ENCODE measurements at regions not wholly inside any gene's neighbourhood (a gene's known extent, or its start where the extent isn't known, plus 50 kb on each side); places are given as distances from the start of the nearest gene placed in this dataset.

- no peak for ATAC-seq
- Mint-ChIP-seq H3K4me1 (no peaks in the 10 kb centered on the region), H3K27ac (no peak overlapping the region), H3K9me3 (no peaks in the 10 kb centered on the region), H3K4me3 (no peak overlapping the region), H3K36me3 (no peaks in the 10 kb centered on the region)
- no peak for DNase-seq (ENCODE audit: low spot score in 2 of 2)
These were observed 82.4 kb upstream of the MACF1 start for GRCh38 chr1:39122056-39122455.

GRCh38 chr1:39124282-39124681, 80.2 kb upstream of the MACF1 start:
- Mint-ChIP-seq H3K4me3 (no peak overlapping the region), H3K36me3 (no peaks in the 10 kb centered on the region), H3K4me1 (no peaks in the 10 kb centered on the region), H3K27ac (no peak overlapping the region), H3K9me3 (no peaks in the 10 kb centered on the region)
- no peak for ATAC-seq
- DNase-seq (ENCODE audit: low spot score in 2 of 2): no peak

DNA sequence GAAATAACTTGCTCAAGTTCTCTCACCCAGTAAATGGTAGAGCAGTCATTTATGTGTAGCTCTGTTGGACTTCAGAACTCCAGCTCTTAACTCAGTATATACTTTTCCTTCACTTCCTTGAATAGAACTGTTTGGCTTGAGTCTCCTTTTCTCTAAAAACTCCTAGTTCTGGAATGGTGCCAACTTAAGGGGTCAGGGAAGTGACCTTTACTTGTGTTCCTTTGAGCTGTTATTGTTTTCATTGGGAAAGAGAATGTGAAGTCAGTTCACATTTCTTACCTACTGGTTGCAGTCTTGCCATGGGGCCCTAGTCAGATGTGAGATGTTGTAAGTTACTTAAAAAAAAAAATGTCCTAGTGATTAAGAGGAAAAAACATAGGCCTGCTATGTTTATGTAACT, 77.0 kb upstream of the MACF1 start:
- H3K4me3 Mint-ChIP-seq: no peak overlapping the region
- H3K4me1 Mint-ChIP-seq: peaks cover 6% of the 10 kb centered on the region
- no peaks in the 10 kb centered on the region for H3K9me3 Mint-ChIP-seq
- H3K27ac Mint-ChIP-seq: no peak overlapping the region
- no peak for ATAC-seq
- no peak for DNase-seq (ENCODE audit: low spot score in 2 of 2)
- no peaks in the 10 kb centered on the region for H3K36me3 Mint-ChIP-seq

DNA sequence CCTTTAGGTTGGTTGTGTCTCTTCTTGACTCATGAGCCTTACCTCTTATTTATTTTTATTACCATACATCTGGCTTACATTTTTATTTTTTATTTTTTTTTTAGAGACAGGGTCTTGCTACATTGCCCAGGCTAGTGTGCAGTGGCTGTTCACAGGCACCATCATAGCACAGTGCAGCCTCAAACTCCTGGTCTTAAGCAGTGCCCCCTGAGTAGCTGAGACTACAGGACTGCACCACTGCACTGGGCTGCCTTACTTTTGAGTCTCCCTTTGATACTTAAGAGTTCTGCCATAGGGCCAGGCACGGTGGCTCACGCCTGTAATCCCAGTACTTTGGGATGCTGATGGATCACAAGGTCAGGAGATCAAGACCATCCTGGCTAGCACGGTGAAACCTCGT, 76.4 kb upstream of the MACF1 start:
- no peak overlapping the region for H3K4me3 Mint-ChIP-seq
- DNase-seq (ENCODE audit: low spot score in 2 of 2) (no peak), ATAC-seq (no peak)
- no peaks in the 10 kb centered on the region for H3K36me3 Mint-ChIP-seq
- H3K4me1 Mint-ChIP-seq: peaks cover 6% of the 10 kb centered on the region
- no peak overlapping the region for H3K27ac Mint-ChIP-seq
- no peaks in the 10 kb centered on the region for H3K9me3 Mint-ChIP-seq

DNA sequence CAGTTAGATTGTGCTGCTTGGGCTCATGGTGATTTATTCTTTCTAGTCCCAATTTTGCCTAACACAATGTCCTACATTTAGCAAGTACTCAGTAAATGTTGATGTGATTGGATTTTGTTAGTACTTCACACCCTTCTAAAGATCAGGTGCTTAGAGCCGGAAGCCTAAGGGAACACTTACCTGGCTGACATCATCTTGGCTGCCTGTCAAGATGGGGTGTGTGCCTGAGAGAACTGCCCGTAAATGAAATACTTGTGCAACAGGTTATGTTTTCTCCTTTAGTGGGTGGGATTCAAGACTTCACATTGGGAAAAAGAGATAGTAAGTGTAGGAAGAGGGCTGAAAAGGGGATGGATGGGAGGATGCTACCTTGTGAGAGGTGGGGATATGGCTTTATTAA, 75.5 kb upstream of the MACF1 start:
- DNase-seq (ENCODE audit: low spot score in 2 of 2) (no peak), ATAC-seq (no peak)
- no peaks in the 10 kb centered on the region for H3K36me3 Mint-ChIP-seq
- H3K4me1 Mint-ChIP-seq: peaks cover 6% of the 10 kb centered on the region
- no peak overlapping the region for H3K4me3 Mint-ChIP-seq
- no peak overlapping the region for H3K27ac Mint-ChIP-seq
- no peaks in the 10 kb centered on the region for H3K9me3 Mint-ChIP-seq

DNA sequence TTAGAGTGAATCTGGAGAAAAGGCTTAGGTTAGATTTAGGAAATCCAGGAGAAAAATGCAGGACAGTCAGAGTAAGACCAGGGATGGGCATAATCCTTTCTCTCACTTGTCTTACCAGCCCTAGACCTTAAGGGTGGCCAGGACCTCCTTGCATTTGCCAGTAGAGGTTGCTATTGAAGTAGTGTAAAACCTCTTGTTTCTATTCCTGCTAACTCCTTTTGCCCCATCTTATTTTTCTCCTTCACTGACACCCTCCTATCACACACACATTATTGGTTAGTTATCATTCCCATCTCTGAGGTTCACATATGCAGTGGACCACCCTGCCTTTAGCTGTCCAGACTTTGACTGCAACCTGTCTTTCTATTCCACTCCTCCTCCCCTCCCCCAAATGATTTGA, 75.0 kb upstream of the MACF1 start:
- peaks cover 6% of the 10 kb centered on the region for H3K4me1 Mint-ChIP-seq
- ATAC-seq (peak; percentile 47), DNase-seq (ENCODE audit: low spot score in 2 of 2) (no peak)
- no peaks in the 10 kb centered on the region for H3K9me3 Mint-ChIP-seq
- no peak overlapping the region for H3K27ac Mint-ChIP-seq
- H3K4me3 Mint-ChIP-seq: no peak overlapping the region
- H3K36me3 Mint-ChIP-seq: no peaks in the 10 kb centered on the region

DNA sequence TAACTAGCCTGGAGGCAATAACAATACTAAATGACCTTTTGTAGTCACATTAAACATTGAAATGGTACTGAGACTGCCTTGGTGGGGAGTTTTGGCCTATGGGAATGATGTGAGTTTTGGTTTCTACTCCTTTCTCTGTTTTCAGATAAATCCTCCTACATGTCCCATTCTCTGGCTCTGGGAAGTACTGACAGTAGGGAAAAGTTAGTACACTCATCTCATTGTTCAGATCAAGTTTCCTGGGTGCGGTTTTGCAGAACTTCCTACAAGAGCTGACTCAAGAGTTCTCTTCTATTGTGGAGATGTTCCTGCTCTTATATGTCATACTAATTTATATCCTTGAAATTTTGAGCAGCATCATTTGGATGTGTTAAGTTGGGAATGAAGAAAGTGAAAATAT, 74.2 kb upstream of the MACF1 start:
- H3K36me3 Mint-ChIP-seq: no peaks in the 10 kb centered on the region
- H3K27ac Mint-ChIP-seq: no peak overlapping the region
- DNase-seq (ENCODE audit: low spot score in 2 of 2) (no peak), ATAC-seq (no peak)
- H3K4me3 Mint-ChIP-seq: no peak overlapping the region
- H3K4me1 Mint-ChIP-seq: peaks cover 12% of the 10 kb centered on the region
- no peaks in the 10 kb centered on the region for H3K9me3 Mint-ChIP-seq

- H3K4me3 Mint-ChIP-seq: no peak overlapping the region
- H3K27ac Mint-ChIP-seq: peak overlapping the region; percentile 32
- ATAC-seq: no peak
- H3K36me3 Mint-ChIP-seq: no peaks in the 10 kb centered on the region
- DNase-seq (ENCODE audit: low spot score in 2 of 2): no peak
- no peaks in the 10 kb centered on the region for H3K9me3 Mint-ChIP-seq
- H3K4me1 Mint-ChIP-seq: peaks cover 12% of the 10 kb centered on the region
These were observed 72.6 kb upstream of the MACF1 start for GRCh38 chr1:39131940-39132339.

DNA sequence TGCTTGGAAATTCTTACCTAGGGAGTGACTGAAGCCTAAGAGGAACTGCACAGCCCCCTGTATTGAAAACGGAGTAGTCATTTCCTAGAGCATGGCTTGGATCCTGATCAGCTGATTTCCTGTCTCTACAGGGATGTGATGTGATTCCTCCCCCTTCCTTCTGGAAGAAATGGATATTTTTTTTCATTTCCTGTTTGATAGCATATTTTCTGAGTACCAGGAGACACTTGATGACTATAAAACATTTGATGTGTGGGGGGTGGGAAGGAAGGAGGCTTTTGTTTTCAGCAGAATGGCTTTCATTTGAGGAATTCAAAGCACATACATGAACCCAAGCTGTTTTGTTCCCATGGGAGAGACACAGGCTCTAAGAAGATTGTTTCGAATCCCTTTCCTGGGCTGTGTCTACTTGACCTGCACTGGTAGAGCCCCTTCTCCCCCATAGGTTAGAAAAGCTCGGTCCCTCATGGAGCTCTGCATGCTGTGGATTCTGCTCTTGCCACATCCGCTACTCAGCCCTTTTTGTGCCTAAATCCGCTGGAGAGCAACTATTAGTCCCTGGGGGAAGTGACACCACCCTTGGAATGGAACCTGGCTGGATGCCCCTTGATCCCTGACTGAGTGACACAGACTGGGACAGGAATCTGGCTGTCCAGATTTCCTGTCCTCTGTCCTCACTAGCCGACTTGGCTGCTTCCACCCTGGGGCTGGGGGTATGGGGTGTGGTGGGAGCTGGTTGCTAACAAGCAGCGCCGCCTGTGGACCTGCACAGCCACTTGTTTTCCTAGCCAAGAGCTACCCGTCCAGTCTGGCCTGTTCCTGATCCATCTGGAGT, 71.8 kb upstream of the MACF1 start:
- DNase-seq (ENCODE audit: low spot score in 2 of 2) (no peak), ATAC-seq (no peak)
- Mint-ChIP-seq H3K4me1 (peaks cover 12% of the 10 kb centered on the region), H3K9me3 (no peaks in the 10 kb centered on the region), H3K36me3 (no peaks in the 10 kb centered on the region), H3K27ac (no peak overlapping the region), H3K4me3 (no peak overlapping the region)

DNA sequence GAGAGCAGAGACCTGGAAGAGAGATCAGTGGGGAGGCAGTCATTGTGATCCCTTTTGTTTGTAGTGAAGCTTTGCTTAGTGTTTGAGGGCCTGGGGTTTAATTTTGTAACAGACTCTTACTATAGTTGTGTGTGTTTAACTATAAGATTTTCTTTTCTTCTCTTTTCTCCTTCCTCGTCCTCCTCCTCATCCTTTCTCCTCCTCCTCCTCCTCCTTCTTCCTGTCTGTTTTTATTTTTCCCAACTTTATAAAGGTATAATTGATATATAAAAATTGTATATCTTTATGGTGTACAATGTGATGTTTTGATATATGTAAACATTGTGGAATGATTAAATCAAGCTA, 71.2 kb upstream of the MACF1 start:
- Mint-ChIP-seq H3K4me3 (no peak overlapping the region), H3K4me1 (peaks cover 12% of the 10 kb centered on the region), H3K27ac (no peak overlapping the region), H3K36me3 (no peaks in the 10 kb centered on the region), H3K9me3 (no peaks in the 10 kb centered on the region)
- DNase-seq (ENCODE audit: low spot score in 2 of 2): no peak
- no peak for ATAC-seq

DNA sequence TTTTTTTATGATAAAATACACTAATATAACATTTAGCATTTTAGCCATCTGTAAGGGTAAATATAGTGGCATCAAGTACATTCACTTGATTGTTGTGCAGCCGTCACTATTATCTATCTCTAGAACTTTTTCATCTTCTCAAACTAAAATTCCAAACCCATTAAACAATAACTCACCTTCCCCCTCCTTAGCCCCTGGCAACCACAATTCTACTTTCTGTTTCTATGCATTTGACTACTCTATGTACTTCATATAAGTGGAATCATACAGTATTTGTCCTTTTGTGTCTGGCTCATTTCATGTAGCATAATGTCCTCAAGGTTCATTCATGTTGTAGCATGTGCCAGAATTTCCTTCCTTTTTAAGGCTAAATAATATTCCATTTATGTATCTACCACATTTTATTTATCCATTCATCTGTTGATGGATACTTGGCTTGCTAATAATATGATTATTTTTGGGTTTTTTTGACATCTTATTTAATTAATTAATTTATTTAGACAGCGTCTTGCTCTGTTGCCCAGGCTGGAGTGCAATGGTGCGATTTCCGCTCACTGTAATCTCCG, 69.6 kb upstream of the MACF1 start:
- Mint-ChIP-seq H3K4me3 (no peak overlapping the region), H3K36me3 (peaks cover 7% of the 10 kb centered on the region), H3K4me1 (peaks cover 7% of the 10 kb centered on the region), H3K9me3 (no peaks in the 10 kb centered on the region), H3K27ac (no peak overlapping the region)
- ATAC-seq (no peak), DNase-seq (ENCODE audit: low spot score in 2 of 2) (no peak)

DNA sequence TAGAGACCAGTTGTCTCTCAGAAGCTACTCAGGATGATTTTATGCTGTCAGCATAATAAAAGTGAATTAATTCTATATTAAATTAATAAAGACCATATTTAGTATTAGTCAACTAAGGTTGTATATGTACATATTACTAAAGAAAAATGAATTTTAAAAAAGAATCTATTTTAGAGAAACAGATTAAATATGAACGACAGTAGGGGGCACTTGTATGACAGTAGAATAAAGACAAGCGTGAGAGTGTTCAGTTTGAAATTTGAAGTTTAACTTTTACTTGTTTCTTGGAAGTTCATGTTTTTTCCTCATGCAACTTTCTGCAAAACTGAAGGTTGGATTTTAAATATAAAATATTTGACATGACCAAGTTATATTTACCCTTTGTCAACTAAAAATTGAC, 67.9 kb upstream of the MACF1 start:
- peaks cover 7% of the 10 kb centered on the region for H3K36me3 Mint-ChIP-seq
- H3K9me3 Mint-ChIP-seq: no peaks in the 10 kb centered on the region
- DNase-seq (ENCODE audit: low spot score in 2 of 2) (no peak), ATAC-seq (no peak)
- H3K4me3 Mint-ChIP-seq: no peak overlapping the region
- peaks cover 6% of the 10 kb centered on the region for H3K4me1 Mint-ChIP-seq
- no peak overlapping the region for H3K27ac Mint-ChIP-seq

GRCh38 chr1:39139723-39140360, 64.7 kb upstream of the MACF1 start:
- ATAC-seq (no peak), DNase-seq (ENCODE audit: low spot score in 2 of 2) (no peak)
- Mint-ChIP-seq H3K4me1 (peaks cover 8% of the 10 kb centered on the region), H3K4me3 (no peak overlapping the region), H3K27ac (no peak overlapping the region), H3K36me3 (peaks cover 7% of the 10 kb centered on the region), H3K9me3 (no peaks in the 10 kb centered on the region)

GRCh38 chr1:39141925-39142324, 62.6 kb upstream of the MACF1 start:
- H3K27ac Mint-ChIP-seq: no peak overlapping the region
- no peak for DNase-seq (ENCODE audit: low spot score in 2 of 2)
- no peaks in the 10 kb centered on the region for H3K9me3 Mint-ChIP-seq
- H3K4me3 Mint-ChIP-seq: no peak overlapping the region
- H3K36me3 Mint-ChIP-seq: peaks cover 7% of the 10 kb centered on the region
- peaks cover 6% of the 10 kb centered on the region for H3K4me1 Mint-ChIP-seq
- ATAC-seq: no peak

- no peak overlapping the region for H3K27ac Mint-ChIP-seq
- H3K4me1 Mint-ChIP-seq: peaks cover 10% of the 10 kb centered on the region
- ATAC-seq (no peak), DNase-seq (ENCODE audit: low spot score in 2 of 2) (no peak)
- H3K9me3 Mint-ChIP-seq: no peaks in the 10 kb centered on the region
- peaks cover 7% of the 10 kb centered on the region for H3K36me3 Mint-ChIP-seq
- no peak overlapping the region for H3K4me3 Mint-ChIP-seq
These were observed 62.0 kb upstream of the MACF1 start for GRCh38 chr1:39142401-39143060.

- H3K27ac Mint-ChIP-seq: no peak overlapping the region
- DNase-seq (ENCODE audit: low spot score in 2 of 2): no peak
- no peak overlapping the region for H3K4me3 Mint-ChIP-seq
- no peaks in the 10 kb centered on the region for H3K9me3 Mint-ChIP-seq
- ATAC-seq: no peak
- peaks cover 12% of the 10 kb centered on the region for H3K4me1 Mint-ChIP-seq
- no peaks in the 10 kb centered on the region for H3K36me3 Mint-ChIP-seq
These were observed 59.6 kb upstream of the MACF1 start for GRCh38 chr1:39144924-39145323.

Measured in stimulated activated effector memory CD8-positive, alpha-beta T cell treated with anti-CD3 and anti-CD28 coated beads, Interleukin-12 subunit alpha, Interleukin-12 subunit beta, amount 100 ng/mL, for 72 hours (primary cell).